ENCODE measurements at regions not wholly inside any gene's neighbourhood (a gene's known extent, or its start where the extent isn't known, plus 50 kb on each side); places are given as distances from the start of the nearest gene placed in this dataset.

- Histone ChIP-seq H3K4me1 (ENCODE audit: control insufficient read depth, insufficient read depth, low read length, poor library complexity, severe bottlenecking) (no peaks in the 10 kb centered on the region), H3K36me3 (ENCODE audit: control insufficient read depth, insufficient read depth, low read length) (no peaks in the 10 kb centered on the region)
Measured at GRCh38 chr9:116100711-116101121, 52.9 kb upstream of the PAPPA start.

GRCh38 chr9:116101516-116101915 lies 52.1 kb upstream of the PAPPA start:
- no peaks in the 10 kb centered on the region for H3K9me3 ChIP-seq (ENCODE audit: control insufficient read depth, low read length)
- no CpG with 5 or more reads among the region's 1 CpG for WGBS, 2 experiments (ENCODE audit: insufficient coverage in 2 of 2)
- H3K27ac ChIP-seq (ENCODE audit: low read depth, low read length, severe bottlenecking), result no peak overlapping the region
- H3K4me1 ChIP-seq (ENCODE audit: control insufficient read depth, insufficient read depth, low read length, poor library complexity, severe bottlenecking), result no peaks in the 10 kb centered on the region
- H3K36me3 ChIP-seq (ENCODE audit: control insufficient read depth, insufficient read depth, low read length), result no peaks in the 10 kb centered on the region
- H3K4me3 ChIP-seq (ENCODE audit: extremely low read depth, insufficient read depth, low read length, poor library complexity, severe bottlenecking), result no peak overlapping the region

More at GRCh38 chr9:116100711-116101121, 52.9 kb upstream of the PAPPA start:
- no peaks in the 10 kb centered on the region for H3K9me3 ChIP-seq (ENCODE audit: control insufficient read depth, low read length)
- no peak overlapping the region for H3K27ac ChIP-seq (ENCODE audit: low read depth, low read length, severe bottlenecking)
- H3K4me3 ChIP-seq (ENCODE audit: extremely low read depth, insufficient read depth, low read length, poor library complexity, severe bottlenecking), result no peak overlapping the region
- 82 to 84% methylated on average over 2 to 3 of the region's 3 CpGs for WGBS, 2 experiments (ENCODE audit: insufficient coverage in 2 of 2)

DNA sequence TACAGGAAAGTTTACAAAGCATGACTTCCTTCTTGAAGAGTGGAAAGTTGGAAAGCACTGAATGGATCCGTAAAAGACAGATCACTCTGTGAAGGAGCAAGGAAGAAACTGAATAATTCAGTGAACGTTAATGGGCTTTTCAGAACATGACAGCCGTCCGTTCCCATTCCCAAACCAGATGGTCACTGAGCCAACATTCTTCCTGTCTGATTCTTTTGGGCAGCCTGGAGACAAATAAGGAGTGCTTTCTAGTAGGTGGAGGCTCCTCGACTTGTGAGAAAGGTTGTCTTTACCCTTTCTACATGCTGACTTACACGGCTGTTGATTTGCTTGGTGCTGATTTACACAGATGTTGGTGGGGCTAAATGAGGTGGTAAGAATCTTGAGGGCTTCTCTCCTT lies 51.0 kb upstream of the PAPPA start:
- H3K4me3 ChIP-seq (ENCODE audit: extremely low read depth, insufficient read depth, low read length, poor library complexity, severe bottlenecking), result no peak overlapping the region
- no peaks in the 10 kb centered on the region for H3K36me3 ChIP-seq (ENCODE audit: control insufficient read depth, insufficient read depth, low read length)
- no peak overlapping the region for H3K27ac ChIP-seq (ENCODE audit: low read depth, low read length, severe bottlenecking)
- no peaks in the 10 kb centered on the region for H3K4me1 ChIP-seq (ENCODE audit: control insufficient read depth, insufficient read depth, low read length, poor library complexity, severe bottlenecking)
- 78 to 95% methylated on average over 3 to 4 of the region's 6 CpGs for WGBS, 2 experiments (ENCODE audit: insufficient coverage in 2 of 2)
- no peaks in the 10 kb centered on the region for H3K9me3 ChIP-seq (ENCODE audit: control insufficient read depth, low read length)

Measured in mesodermal cell (in vitro differentiated cells).